OCI-LY3 (cell line): ENCODE measurements at regions not wholly inside any gene's neighbourhood (a gene's known extent, or its start where the extent isn't known, plus 50 kb on each side); places are given as distances from the start of the nearest gene placed in this dataset.

Experiments used
- CTCF ChIP-seq: fragments of 200-600, 300-600 bp; sonication (generic); IDR thresholded peaks from 2 replicates; pipeline ENCODE4 v1.5.1; 2014; ENCODE audit warnings: antibody characterized with exemption, low read length, low read depth
- EZH2phosphoT487 ChIP-seq: fragments of 200-600 bp; shearing (Covaris generic); IDR thresholded peaks from 2 replicates; pipeline ENCODE4 v1.6.1; 2018; ENCODE audit warnings: antibody characterized with exemption, mixed run types, low read depth

- TF ChIP-seq CTCF, result no peak
- TF ChIP-seq EZH2phosphoT487, result no peak
Measured at GRCh38 chr7:85757348-85757747, 570.5 kb upstream of the SEMA3D start.
